OCI-LY3 (cell line): ENCODE measurements at regions not wholly inside any gene's neighbourhood (a gene's known extent, or its start where the extent isn't known, plus 50 kb on each side); places are given as distances from the start of the nearest gene placed in this dataset.

Experiments
- H2AFZ ChIP-seq: fragments of 200-600, 300-600 bp; shearing (Covaris generic); 2 replicates; pipeline ENCODE4 v1.6.0; 2014; ENCODE audit warnings: antibody characterized with exemption, low read depth, low read length
- H3K27ac ChIP-seq: fragments of 200-600, 300-600 bp; sonication (generic); 2 replicates; pipeline ENCODE4 v1.5.1; 2014; ENCODE audit warnings: mild to moderate bottlenecking, low read length, moderate library complexity, mixed read lengths
- H3K27me3 ChIP-seq: fragments of 200-600, 300-600 bp; sonication (generic); 2 replicates; pipeline ENCODE4 v1.6.1; 2014; ENCODE audit warnings: low read depth, low read length, mixed read lengths
- H3K36me3 ChIP-seq: fragments of 200-600, 300-600 bp; sonication (generic); replicated peaks from 2 replicates; pipeline ENCODE3; 2014; ENCODE audit warnings: low read depth, low read length, mixed read lengths
- H3K4me1 ChIP-seq: fragments of 300-600, 200-600 bp; sonication (generic); 2 replicates; pipeline ENCODE4 v1.6.1; 2014; ENCODE audit warnings: low read length, mixed read lengths
- H3K4me2 ChIP-seq: fragments of 200-600, 300-600 bp; sonication (generic); 2 replicates; pipeline ENCODE4 v1.6.1; 2014; ENCODE audit warnings: low read length, mixed read lengths
- H3K4me3 ChIP-seq: fragments of 300-600, 200-600 bp; sonication (generic); 2 replicates; pipeline ENCODE4 v1.5.1; 2014; ENCODE audit warnings: antibody characterized with exemption, mild to moderate bottlenecking, low read length, moderate library complexity
- H3K79me2 ChIP-seq: fragments of 300-600, 200-600 bp; shearing (Covaris generic); 2 replicates; pipeline ENCODE4 v1.6.1; 2014; ENCODE audit warnings: mild to moderate bottlenecking, low read length, mixed read lengths
- H3K9ac ChIP-seq: fragments of 300-600, 200-600 bp; shearing (Covaris generic); 2 replicates; pipeline ENCODE4 v1.6.0; 2014; ENCODE audit warnings: mild to moderate bottlenecking, low read length, moderate library complexity
- H3K9me3 ChIP-seq: fragments of 200-600, 300-600 bp; shearing (Covaris generic); 2 replicates; pipeline ENCODE4 v1.6.1; 2014; ENCODE audit warnings: low read length, mixed read lengths; ENCODE audit not compliant: insufficient read depth
- H4K20me1 ChIP-seq: fragments of 200-600, 300-600 bp; sonication (generic); 2 replicates; pipeline ENCODE4 v1.6.1; 2016; ENCODE audit warnings: low read length, mixed read lengths; ENCODE audit not compliant: insufficient read depth
- EZH2phosphoT487 ChIP-seq: fragments of 200-600 bp; shearing (Covaris generic); IDR thresholded peaks from 2 replicates; pipeline ENCODE4 v1.6.1; 2018; ENCODE audit warnings: antibody characterized with exemption, mixed run types, low read depth
- TF ChIP-seq, protein P1 (sequence below): fragments of 200-600, 300-600 bp; sonication (generic); IDR thresholded peaks from 2 replicates; pipeline ENCODE4 v1.5.1; 2014; ENCODE audit warnings: antibody characterized with exemption, low read length, low read depth

DNA sequence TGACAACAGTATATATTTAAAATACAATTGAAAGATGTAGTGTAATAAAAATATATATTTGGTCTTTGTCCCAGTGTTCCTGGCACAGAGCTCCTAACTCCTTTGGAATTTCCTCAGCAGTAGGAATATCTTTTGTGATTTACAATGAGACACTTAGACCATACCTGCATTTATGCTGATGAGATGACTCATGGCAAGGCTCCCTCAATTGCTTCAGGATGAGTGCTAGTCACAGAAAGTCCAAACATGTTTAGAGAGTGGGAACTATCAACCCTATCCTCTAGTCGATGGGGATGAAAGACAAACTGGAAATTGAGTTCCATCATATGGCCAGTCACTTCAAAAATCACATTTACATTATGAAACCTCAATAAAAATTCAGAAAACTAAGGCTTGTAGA, 588.3 kb upstream of the LMCD1 start:
- TF ChIP-seq EZH2phosphoT487 = no peak
- TF ChIP-seq, protein P1, sequence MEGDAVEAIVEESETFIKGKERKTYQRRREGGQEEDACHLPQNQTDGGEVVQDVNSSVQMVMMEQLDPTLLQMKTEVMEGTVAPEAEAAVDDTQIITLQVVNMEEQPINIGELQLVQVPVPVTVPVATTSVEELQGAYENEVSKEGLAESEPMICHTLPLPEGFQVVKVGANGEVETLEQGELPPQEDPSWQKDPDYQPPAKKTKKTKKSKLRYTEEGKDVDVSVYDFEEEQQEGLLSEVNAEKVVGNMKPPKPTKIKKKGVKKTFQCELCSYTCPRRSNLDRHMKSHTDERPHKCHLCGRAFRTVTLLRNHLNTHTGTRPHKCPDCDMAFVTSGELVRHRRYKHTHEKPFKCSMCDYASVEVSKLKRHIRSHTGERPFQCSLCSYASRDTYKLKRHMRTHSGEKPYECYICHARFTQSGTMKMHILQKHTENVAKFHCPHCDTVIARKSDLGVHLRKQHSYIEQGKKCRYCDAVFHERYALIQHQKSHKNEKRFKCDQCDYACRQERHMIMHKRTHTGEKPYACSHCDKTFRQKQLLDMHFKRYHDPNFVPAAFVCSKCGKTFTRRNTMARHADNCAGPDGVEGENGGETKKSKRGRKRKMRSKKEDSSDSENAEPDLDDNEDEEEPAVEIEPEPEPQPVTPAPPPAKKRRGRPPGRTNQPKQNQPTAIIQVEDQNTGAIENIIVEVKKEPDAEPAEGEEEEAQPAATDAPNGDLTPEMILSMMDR = no peak
- H3K9ac ChIP-seq = no peak overlapping the region
- no peaks in the 10 kb centered on the region for H4K20me1 ChIP-seq
- no peak overlapping the region for H3K4me3 ChIP-seq
- no peaks in the 10 kb centered on the region for H3K9me3 ChIP-seq
- H3K27me3 ChIP-seq = no peaks in the 10 kb centered on the region
- no peaks in the 10 kb centered on the region for H3K36me3 ChIP-seq
- H3K27ac ChIP-seq = no peak overlapping the region
- no peak overlapping the region for H2AFZ ChIP-seq
- no peak overlapping the region for H3K4me2 ChIP-seq
- H3K79me2 ChIP-seq = no peaks in the 10 kb centered on the region
- no peaks in the 10 kb centered on the region for H3K4me1 ChIP-seq

- no peaks in the 10 kb centered on the region for H3K27me3 ChIP-seq
- H3K9me3 ChIP-seq = no peaks in the 10 kb centered on the region
- H3K27ac ChIP-seq = no peak overlapping the region
- H3K4me1 ChIP-seq = no peaks in the 10 kb centered on the region
- TF ChIP-seq, protein P1 = no peak
- TF ChIP-seq EZH2phosphoT487 = no peak
- no peak overlapping the region for H3K9ac ChIP-seq
- H2AFZ ChIP-seq = no peak overlapping the region
- H4K20me1 ChIP-seq = no peaks in the 10 kb centered on the region
- H3K4me2 ChIP-seq = no peak overlapping the region
- H3K79me2 ChIP-seq = no peaks in the 10 kb centered on the region
- H3K36me3 ChIP-seq = no peaks in the 10 kb centered on the region
- no peak overlapping the region for H3K4me3 ChIP-seq
These were observed 586.3 kb upstream of the LMCD1 start for GRCh38 chr3:7915356-7915755.

GRCh38 chr3:7917443-7918151, 584.0 kb upstream of the LMCD1 start:
- Histone ChIP-seq H4K20me1 (no peaks in the 10 kb centered on the region), H3K36me3 (no peaks in the 10 kb centered on the region), H3K27me3 (no peaks in the 10 kb centered on the region), H3K4me1 (no peaks in the 10 kb centered on the region), H2AFZ (no peak overlapping the region), H3K4me2 (no peak overlapping the region), H3K27ac (no peak overlapping the region), H3K4me3 (no peak overlapping the region), H3K9me3 (no peaks in the 10 kb centered on the region), H3K79me2 (no peaks in the 10 kb centered on the region), H3K9ac (no peak overlapping the region)
- TF ChIP-seq, protein P1 = no peak
- no peak for TF ChIP-seq EZH2phosphoT487

DNA sequence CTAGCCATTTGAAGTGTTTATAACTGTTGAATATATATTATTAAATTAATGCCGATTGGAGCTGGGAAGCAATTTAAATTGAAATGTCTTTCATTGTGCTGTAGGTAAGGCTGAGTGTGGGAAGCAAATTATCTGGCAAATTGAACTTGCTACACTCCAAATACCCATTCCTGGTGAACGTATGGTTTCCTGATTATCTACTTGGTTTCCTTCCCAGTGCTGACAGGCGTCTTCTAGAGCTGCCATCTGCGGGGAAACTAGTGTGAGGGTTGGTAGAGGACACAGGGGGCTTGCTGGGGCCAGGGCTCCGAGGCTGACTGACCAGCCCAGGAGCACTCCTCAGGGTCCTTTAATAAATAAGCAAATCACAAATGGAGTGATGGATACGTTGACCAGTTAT, 581.4 kb upstream of the LMCD1 start:
- H3K4me2 ChIP-seq = no peak overlapping the region
- TF ChIP-seq, protein P1 = no peak
- TF ChIP-seq EZH2phosphoT487 = no peak
- no peak overlapping the region for H3K9ac ChIP-seq
- H3K27ac ChIP-seq = no peak overlapping the region
- H3K4me3 ChIP-seq = no peak overlapping the region
- H3K9me3 ChIP-seq = no peaks in the 10 kb centered on the region
- no peaks in the 10 kb centered on the region for H3K4me1 ChIP-seq
- H2AFZ ChIP-seq = no peak overlapping the region
- no peaks in the 10 kb centered on the region for H3K79me2 ChIP-seq
- H3K27me3 ChIP-seq = no peaks in the 10 kb centered on the region
- no peaks in the 10 kb centered on the region for H4K20me1 ChIP-seq
- H3K36me3 ChIP-seq = no peaks in the 10 kb centered on the region
